ENCODE measurements at regions not wholly inside any gene's neighbourhood (a gene's known extent, or its start where the extent isn't known, plus 50 kb on each side); places are given as distances from the start of the nearest gene placed in this dataset.

DNA sequence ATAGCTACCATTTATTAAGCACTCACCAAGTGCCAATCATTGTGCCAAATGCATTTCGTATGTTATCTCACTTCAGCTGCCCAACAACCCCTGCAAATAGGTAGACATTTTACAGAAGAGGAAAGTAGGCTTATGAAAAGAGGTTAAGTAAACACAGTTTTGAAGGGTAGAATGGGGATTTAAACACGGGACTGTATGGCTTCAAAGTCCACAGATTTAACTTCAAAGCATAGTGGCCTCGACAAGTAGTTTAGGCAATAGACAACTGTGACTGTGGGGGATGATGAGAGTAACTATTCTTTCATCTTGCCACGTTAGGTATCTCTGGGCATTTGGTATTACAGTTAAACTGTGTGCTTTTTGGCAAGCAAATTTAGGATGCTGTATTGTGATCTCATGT lies 266.8 kb upstream of the SRRM4 start:
- Histone ChIP-seq H3K27me3 (ENCODE audit: insufficient read depth, low read depth) (no peaks in the 10 kb centered on the region), H3K4me3 (no peak overlapping the region), H3K4me2 (no peak overlapping the region), H3K9me2 (ENCODE audit: insufficient read depth) (no peaks in the 10 kb centered on the region), H3K4me1 (replicated peaks; ENCODE audit: insufficient read depth) (no peaks in the 10 kb centered on the region), H3K79me2 (ENCODE audit: low read depth) (no peaks in the 10 kb centered on the region), H3K27ac (no peak overlapping the region), H3K36me3 (ENCODE audit: low read depth) (no peaks in the 10 kb centered on the region), H4K20me1 (ENCODE audit: insufficient read depth) (no peaks in the 10 kb centered on the region), H2AFZ (no peak overlapping the region), H3K9me3 (ENCODE audit: insufficient read depth, low read depth) (no peaks in the 10 kb centered on the region), H3F3A (ENCODE audit: insufficient read depth, low read depth) (no peaks in the 10 kb centered on the region)
- TF ChIP-seq, protein P1, sequence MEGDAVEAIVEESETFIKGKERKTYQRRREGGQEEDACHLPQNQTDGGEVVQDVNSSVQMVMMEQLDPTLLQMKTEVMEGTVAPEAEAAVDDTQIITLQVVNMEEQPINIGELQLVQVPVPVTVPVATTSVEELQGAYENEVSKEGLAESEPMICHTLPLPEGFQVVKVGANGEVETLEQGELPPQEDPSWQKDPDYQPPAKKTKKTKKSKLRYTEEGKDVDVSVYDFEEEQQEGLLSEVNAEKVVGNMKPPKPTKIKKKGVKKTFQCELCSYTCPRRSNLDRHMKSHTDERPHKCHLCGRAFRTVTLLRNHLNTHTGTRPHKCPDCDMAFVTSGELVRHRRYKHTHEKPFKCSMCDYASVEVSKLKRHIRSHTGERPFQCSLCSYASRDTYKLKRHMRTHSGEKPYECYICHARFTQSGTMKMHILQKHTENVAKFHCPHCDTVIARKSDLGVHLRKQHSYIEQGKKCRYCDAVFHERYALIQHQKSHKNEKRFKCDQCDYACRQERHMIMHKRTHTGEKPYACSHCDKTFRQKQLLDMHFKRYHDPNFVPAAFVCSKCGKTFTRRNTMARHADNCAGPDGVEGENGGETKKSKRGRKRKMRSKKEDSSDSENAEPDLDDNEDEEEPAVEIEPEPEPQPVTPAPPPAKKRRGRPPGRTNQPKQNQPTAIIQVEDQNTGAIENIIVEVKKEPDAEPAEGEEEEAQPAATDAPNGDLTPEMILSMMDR (conservative IDR thresholded peaks at IDR 0.05): no peak
- TF ChIP-seq EZH2 (IDR thresholded peaks at IDR 0.05; ENCODE audit: low read depth): no peak
- no TSS peak for BruUV-seq (replicated peaks)
- peak in 1 of 2 experiments; percentile 23 for DNase-seq
- ChIA-PET CTCF (no interaction called here), POLR2A (ENCODE audit: unreplicated experiment) (no interaction called here)
- intact Hi-C loops (cut with micrococcal nuclease; ENCODE audit: unreplicated experiment): no loop called here

DNA sequence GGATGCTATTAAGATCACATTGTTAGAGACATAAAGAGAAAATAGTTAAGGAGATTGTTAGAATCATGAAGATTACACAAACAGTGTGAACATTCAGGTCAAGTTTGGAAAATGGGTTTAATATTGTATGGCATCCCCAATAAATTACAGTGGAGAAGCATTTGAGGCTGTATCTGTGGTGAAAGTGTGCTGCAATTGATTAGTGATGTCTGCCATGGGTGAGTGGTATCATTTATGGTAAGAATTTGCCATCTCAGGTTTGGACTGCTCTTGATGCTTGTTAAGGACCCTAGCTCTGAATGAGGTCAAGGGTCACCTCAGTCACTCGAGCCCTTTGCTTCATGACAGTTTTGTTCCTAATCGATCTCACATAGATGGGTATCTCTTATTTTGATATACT lies 265.7 kb upstream of the SRRM4 start:
- Histone ChIP-seq H3K9me2 (ENCODE audit: insufficient read depth) (no peaks in the 10 kb centered on the region), H3K9me3 (ENCODE audit: insufficient read depth, low read depth) (no peaks in the 10 kb centered on the region), H3K36me3 (ENCODE audit: low read depth) (no peaks in the 10 kb centered on the region), H3K4me2 (no peak overlapping the region), H3K27me3 (ENCODE audit: insufficient read depth, low read depth) (no peaks in the 10 kb centered on the region), H2AFZ (no peak overlapping the region), H3K79me2 (ENCODE audit: low read depth) (no peaks in the 10 kb centered on the region), H3K27ac (no peak overlapping the region), H4K20me1 (ENCODE audit: insufficient read depth) (no peaks in the 10 kb centered on the region), H3K4me3 (no peak overlapping the region), H3F3A (ENCODE audit: insufficient read depth, low read depth) (no peaks in the 10 kb centered on the region), H3K4me1 (replicated peaks; ENCODE audit: insufficient read depth) (no peaks in the 10 kb centered on the region)
- intact Hi-C loops (cut with micrococcal nuclease; ENCODE audit: unreplicated experiment): no loop called here
- DNase-seq: peak in 1 of 2 experiments; percentile 12
- BruUV-seq (replicated peaks): no TSS peak
- POLR2A ChIA-PET (ENCODE audit: unreplicated experiment): no interaction called here
- no peak for TF ChIP-seq EZH2 (IDR thresholded peaks at IDR 0.05; ENCODE audit: low read depth)
- TF ChIP-seq, protein P1 (conservative IDR thresholded peaks at IDR 0.05): no peak
- CTCF ChIA-PET: no interaction called here

DNA sequence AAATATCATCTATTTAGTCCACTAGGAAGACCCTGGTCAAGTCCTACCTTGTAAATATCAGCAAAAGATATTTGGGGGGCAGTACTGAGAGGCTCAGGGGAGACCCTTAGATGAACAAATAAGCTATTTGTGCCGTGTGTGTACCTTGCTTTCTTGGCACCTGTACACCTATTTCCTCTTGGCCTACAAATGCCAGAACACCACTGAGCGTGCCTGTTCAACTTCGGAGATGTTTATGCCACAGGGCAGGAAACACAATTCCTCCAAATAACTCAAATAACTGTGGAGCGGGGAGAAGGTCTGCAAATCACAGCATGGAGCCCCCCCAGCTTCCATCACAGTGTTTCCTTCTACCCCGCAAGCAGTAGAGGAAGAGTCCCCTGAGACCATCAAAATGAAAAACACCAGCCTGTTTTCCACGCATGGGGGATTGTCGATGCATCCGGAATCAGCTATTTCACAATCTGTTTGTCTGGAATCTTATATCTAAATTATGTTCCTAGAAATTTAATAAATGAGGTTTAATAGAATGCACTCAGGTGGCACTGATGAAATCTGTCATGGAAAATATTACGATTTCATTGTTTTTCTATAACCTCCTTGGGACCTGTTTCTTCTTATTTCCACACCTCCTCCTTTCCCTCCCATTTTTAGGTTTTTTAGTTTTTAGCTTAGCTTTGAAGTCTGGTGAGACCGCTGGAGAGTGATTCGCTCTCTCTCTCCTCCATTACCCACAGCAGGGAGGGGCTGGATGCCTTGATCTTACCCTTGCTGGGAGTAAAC lies 254.0 kb upstream of the SRRM4 start:
- Histone ChIP-seq H3K36me3 (ENCODE audit: low read depth) (no peaks in the 10 kb centered on the region), H2AFZ (no peak overlapping the region), H3K4me3 (no peak overlapping the region), H3K79me2 (ENCODE audit: low read depth) (no peaks in the 10 kb centered on the region), H3K9me3 (ENCODE audit: insufficient read depth, low read depth) (no peaks in the 10 kb centered on the region), H3K9me2 (ENCODE audit: insufficient read depth) (no peaks in the 10 kb centered on the region), H3K27ac (no peak overlapping the region), H3F3A (ENCODE audit: insufficient read depth, low read depth) (no peaks in the 10 kb centered on the region), H3K4me2 (no peak overlapping the region), H4K20me1 (ENCODE audit: insufficient read depth) (no peaks in the 10 kb centered on the region), H3K27me3 (ENCODE audit: insufficient read depth, low read depth) (peaks cover 6% of the 10 kb centered on the region; the same call in 1 of the 2 replicates), H3K4me1 (replicated peaks; ENCODE audit: insufficient read depth) (no peaks in the 10 kb centered on the region)
- BruUV-seq (replicated peaks): no TSS peak
- ChIA-PET CTCF (no interaction called here), POLR2A (ENCODE audit: unreplicated experiment) (no interaction called here)
- no peak for DNase-seq
- intact Hi-C loops (cut with micrococcal nuclease; ENCODE audit: unreplicated experiment): no loop called here
- TF ChIP-seq, protein P1 (conservative IDR thresholded peaks at IDR 0.05): no peak

Measured in PC-9 (cell line).